ENCODE measurements at regions not wholly inside any gene's neighbourhood (a gene's known extent, or its start where the extent isn't known, plus 50 kb on each side); places are given as distances from the start of the nearest gene placed in this dataset.
A peak's percentile ranks its signal among the peaks of the same experiment; 100 is the strongest.
"Not testable (repeated sequence)": the region's sequence is repeated elsewhere in the genome, so short reads cannot be mapped to it uniquely, and the experiment has no call there.

GRCh38 chr7:115825456-115826115 is 205.0 kb downstream of the TFEC start:
- peaks cover 0 to 4% (median 0%) of the 10 kb centered on the region in 5 donors for H3K27me3 Mint-ChIP-seq
- H3K9me3 Mint-ChIP-seq, result peaks cover 0 to 3% (median 0%) of the 10 kb centered on the region in 9 donors
- POLR2A ChIA-PET, result no interaction called here
- no peaks in the 10 kb centered on the region for H3K4me1 Mint-ChIP-seq
- H3K27ac Mint-ChIP-seq, result no peak overlapping the region
- no peaks in the 10 kb centered on the region for H3K36me3 Mint-ChIP-seq
- no peak overlapping the region for H3K4me3 Mint-ChIP-seq
- ATAC-seq (no peak), DNase-seq (no peak)

- Mint-ChIP-seq H3K4me1 (no peaks in the 10 kb centered on the region), H3K27ac (no peak overlapping the region), H3K36me3 (no peaks in the 10 kb centered on the region), H3K27me3 (peaks cover 0 to 4% (median 0%) of the 10 kb centered on the region in 5 donors), H3K9me3 (peaks cover 0 to 4% (median 0%) of the 10 kb centered on the region in 9 donors), H3K4me3 (no peak overlapping the region)
- no peak for DNase-seq
- no peak for ATAC-seq
- POLR2A ChIA-PET, result no interaction called here
These were observed 207.8 kb downstream of the TFEC start for GRCh38 chr7:115822801-115823200.

GRCh38 chr7:115822380-115822779 is 208.2 kb downstream of the TFEC start:
- H3K4me3 Mint-ChIP-seq, result no peak overlapping the region
- H3K36me3 Mint-ChIP-seq, result no peaks in the 10 kb centered on the region
- DNase-seq, result no peak
- H3K27me3 Mint-ChIP-seq, result peaks cover 0 to 4% (median 0%) of the 10 kb centered on the region in 5 donors
- H3K9me3 Mint-ChIP-seq, result peaks cover 0 to 4% (median 0%) of the 10 kb centered on the region in 9 donors
- POLR2A ChIA-PET, result no interaction called here
- no peak for ATAC-seq
- no peaks in the 10 kb centered on the region for H3K4me1 Mint-ChIP-seq
- H3K27ac Mint-ChIP-seq, result no peak overlapping the region

GRCh38 chr7:115816318-115816974 is 214.1 kb downstream of the TFEC start:
- ATAC-seq (no peak), DNase-seq (no peak)
- peaks cover 0 to 1% (median 0%) of the 10 kb centered on the region in 9 donors for H3K9me3 Mint-ChIP-seq
- H3K4me3 Mint-ChIP-seq, result no peak overlapping the region
- POLR2A ChIA-PET, result no interaction called here
- H3K4me1 Mint-ChIP-seq, result no peaks in the 10 kb centered on the region
- H3K27ac Mint-ChIP-seq, result no peak overlapping the region
- peaks cover 0 to 1% (median 0%) of the 10 kb centered on the region in 5 donors for H3K27me3 Mint-ChIP-seq
- no peaks in the 10 kb centered on the region for H3K36me3 Mint-ChIP-seq

- POLR2A ChIA-PET, result no interaction called here
- DNase-seq (no peak), ATAC-seq (no peak)
- no peaks in the 10 kb centered on the region for H3K36me3 Mint-ChIP-seq
- H3K4me3 Mint-ChIP-seq, result no peak overlapping the region
- no peaks in the 10 kb centered on the region for H3K9me3 Mint-ChIP-seq
- H3K27me3 Mint-ChIP-seq, result no peaks in the 10 kb centered on the region
- no peaks in the 10 kb centered on the region for H3K4me1 Mint-ChIP-seq
- no peak overlapping the region for H3K27ac Mint-ChIP-seq
These were observed 217.8 kb downstream of the TFEC start for GRCh38 chr7:115812794-115813193.

- ATAC-seq, result no peak
- Mint-ChIP-seq H3K4me3 (no peak overlapping the region), H3K9me3 (no peaks in the 10 kb centered on the region), H3K27ac (no peak overlapping the region), H3K4me1 (no peaks in the 10 kb centered on the region), H3K36me3 (no peaks in the 10 kb centered on the region), H3K27me3 (no peaks in the 10 kb centered on the region)
- DNase-seq, result no peak
- POLR2A ChIA-PET, result no interaction called here
These were observed 225.1 kb downstream of the TFEC start for GRCh38 chr7:115805458-115805857.

- H3K36me3 Mint-ChIP-seq, result no peaks in the 10 kb centered on the region
- POLR2A ChIA-PET, result no interaction called here
- H3K27ac Mint-ChIP-seq, result no peak overlapping the region
- DNase-seq (no peak), ATAC-seq (no peak)
- no peaks in the 10 kb centered on the region for H3K4me1 Mint-ChIP-seq
- no peaks in the 10 kb centered on the region for H3K9me3 Mint-ChIP-seq
- H3K27me3 Mint-ChIP-seq, result peaks cover 0 to 4% (median 1%) of the 10 kb centered on the region in 5 donors
- H3K4me3 Mint-ChIP-seq, result no peak overlapping the region
These were observed 228.1 kb downstream of the TFEC start for GRCh38 chr7:115802415-115802814.

GRCh38 chr7:115799430-115799829 is 231.1 kb downstream of the TFEC start:
- ATAC-seq, result no peak
- no peaks in the 10 kb centered on the region for H3K9me3 Mint-ChIP-seq
- H3K36me3 Mint-ChIP-seq, result no peaks in the 10 kb centered on the region
- no peak overlapping the region for H3K27ac Mint-ChIP-seq
- POLR2A ChIA-PET, result no interaction called here
- no peak for DNase-seq
- H3K27me3 Mint-ChIP-seq, result peaks cover 0 to 4% (median 1%) of the 10 kb centered on the region in 5 donors
- no peak overlapping the region for H3K4me3 Mint-ChIP-seq
- no peaks in the 10 kb centered on the region for H3K4me1 Mint-ChIP-seq

GRCh38 chr7:115793958-115794702 is 236.4 kb downstream of the TFEC start:
- Mint-ChIP-seq H3K4me3 (no peak overlapping the region), H3K27me3 (peaks cover 0 to 4% (median 1%) of the 10 kb centered on the region in 5 donors), H3K9me3 (peaks cover 0 to 10% (median 0%) of the 10 kb centered on the region in 9 donors), H3K36me3 (no peaks in the 10 kb centered on the region), H3K27ac (no peak overlapping the region), H3K4me1 (no peaks in the 10 kb centered on the region)
- ATAC-seq (no peak), DNase-seq (peak in 1 of 10 donors; percentile 55)
- POLR2A ChIA-PET, result no interaction called here

GRCh38 chr7:115789901-115790300 is 240.7 kb downstream of the TFEC start:
- no peak overlapping the region for H3K27ac Mint-ChIP-seq
- H3K4me3 Mint-ChIP-seq, result no peak overlapping the region
- no peaks in the 10 kb centered on the region for H3K36me3 Mint-ChIP-seq
- no peaks in the 10 kb centered on the region for H3K4me1 Mint-ChIP-seq
- no peak for ATAC-seq
- POLR2A ChIA-PET, result no interaction called here
- peaks cover 0 to 4% (median 0%) of the 10 kb centered on the region in 5 donors for H3K27me3 Mint-ChIP-seq
- DNase-seq, result peak in 2 of 10 donors; percentile 2 to 51
- H3K9me3 Mint-ChIP-seq, result peaks cover 0 to 11% (median 2%) of the 10 kb centered on the region in 9 donors

GRCh38 chr7:115789473-115789872 is 241.1 kb downstream of the TFEC start:
- H3K4me1 Mint-ChIP-seq, H3K27me3 Mint-ChIP-seq, H3K36me3 Mint-ChIP-seq, H3K4me3 Mint-ChIP-seq, H3K27ac Mint-ChIP-seq, DNase-seq, POLR2A ChIA-PET, ATAC-seq: not testable (repeated sequence)
- H3K9me3 Mint-ChIP-seq, result peaks cover 0 to 11% (median 3%) of the 10 kb centered on the region in 9 donors

- no peaks in the 10 kb centered on the region for H3K4me1 Mint-ChIP-seq
- no peak overlapping the region for H3K4me3 Mint-ChIP-seq
- peaks cover 0 to 6% (median 0%) of the 10 kb centered on the region in 9 donors for H3K9me3 Mint-ChIP-seq
- POLR2A ChIA-PET, result no interaction called here
- DNase-seq, result no peak
- H3K27ac Mint-ChIP-seq, result no peak overlapping the region
- no peak for ATAC-seq
- H3K27me3 Mint-ChIP-seq, result peaks cover 0 to 4% (median 0%) of the 10 kb centered on the region in 5 donors
- H3K36me3 Mint-ChIP-seq, result no peaks in the 10 kb centered on the region
These were observed 247.7 kb downstream of the TFEC start for GRCh38 chr7:115782696-115783490.

- peaks cover 0 to 1% (median 0%) of the 10 kb centered on the region in 9 donors for H3K9me3 Mint-ChIP-seq
- POLR2A ChIA-PET, result no interaction called here
- no peak overlapping the region for H3K27ac Mint-ChIP-seq
- no peaks in the 10 kb centered on the region for H3K4me1 Mint-ChIP-seq
- H3K4me3 Mint-ChIP-seq, result no peak overlapping the region
- ATAC-seq, result no peak
- H3K27me3 Mint-ChIP-seq, result no peaks in the 10 kb centered on the region
- no peaks in the 10 kb centered on the region for H3K36me3 Mint-ChIP-seq
- DNase-seq, result no peak
These were observed 251.0 kb downstream of the TFEC start for GRCh38 chr7:115779561-115779960.

Measured in naive thymus-derived CD8-positive, alpha-beta T cell (primary cell).